ENCODE measurements at regions not wholly inside any gene's neighbourhood (a gene's known extent, or its start where the extent isn't known, plus 50 kb on each side); places are given as distances from the start of the nearest gene placed in this dataset.

- no peak for TF ChIP-seq POLR2A (IDR thresholded peaks at IDR 0.05)
- TF ChIP-seq CTCF (IDR thresholded peaks at IDR 0.05 in 4 of 5, conservative IDR thresholded peaks at IDR 0.05 in 1 of 5), result no peak
Measured at GRCh38 chr18:61607867-61608266, 274.6 kb downstream of the CDH20 start.

All from gastrocnemius medialis (tissue), 4 donors.